HG03558 (cell line): ENCODE measurements at regions not wholly inside any gene's neighbourhood (a gene's known extent, or its start where the extent isn't known, plus 50 kb on each side); places are given as distances from the start of the nearest gene placed in this dataset.

ENCODE experiments used
- ATAC-seq: cut with Tn5 transposase; IDR thresholded peaks from one replicate; pipeline ENCODE4 v1.9.1; 2021; ENCODE audit warnings: moderate number of reproducible peaks; ENCODE audit not compliant: unreplicated experiment; ENCODE audit errors: extremely low read depth

- no peak for ATAC-seq
Measured at GRCh38 chr15:75129788-75130187, 71.9 kb upstream of the C15orf39 start.

DNA sequence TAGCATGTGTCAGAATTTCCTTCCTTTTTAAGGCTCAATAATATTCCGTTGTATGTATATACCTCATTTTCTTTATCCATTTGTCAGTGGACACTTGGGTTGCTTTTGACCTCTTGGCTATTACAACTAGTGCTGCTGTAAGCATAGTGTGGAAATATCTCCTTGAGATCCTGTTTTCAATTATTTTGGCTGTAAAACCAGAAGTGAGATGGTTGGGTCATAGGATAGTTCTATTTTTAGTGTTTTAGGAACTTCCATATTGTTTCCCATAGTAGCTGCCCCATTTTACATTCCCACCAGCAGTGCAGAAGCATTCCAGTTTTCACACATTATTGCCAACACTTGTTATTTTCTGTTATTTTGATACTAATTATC is 70.4 kb upstream of the C15orf39 start:
- peak; percentile 15 for ATAC-seq

- no peak for ATAC-seq
Measured at GRCh38 chr15:75134748-75135147, 66.9 kb upstream of the C15orf39 start.

DNA sequence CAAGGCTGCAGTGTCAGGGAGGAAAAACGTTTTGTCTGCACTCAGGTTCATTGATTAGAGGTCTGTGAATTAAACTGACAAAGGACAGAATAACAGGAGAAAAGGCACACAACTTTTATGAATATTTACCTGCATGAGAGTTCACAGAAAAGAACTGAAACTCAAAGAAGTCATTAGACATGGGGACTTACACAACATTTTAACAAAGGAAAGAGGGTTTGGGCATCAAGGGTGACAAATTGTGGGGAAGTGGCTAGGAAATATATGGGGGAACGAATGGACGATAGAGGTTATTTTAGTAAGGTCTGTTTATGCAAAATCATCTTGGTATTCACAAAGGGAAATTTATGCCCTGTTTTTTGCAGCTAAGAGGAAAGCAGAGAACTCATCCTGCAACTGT is 65.6 kb upstream of the C15orf39 start:
- ATAC-seq = no peak

DNA sequence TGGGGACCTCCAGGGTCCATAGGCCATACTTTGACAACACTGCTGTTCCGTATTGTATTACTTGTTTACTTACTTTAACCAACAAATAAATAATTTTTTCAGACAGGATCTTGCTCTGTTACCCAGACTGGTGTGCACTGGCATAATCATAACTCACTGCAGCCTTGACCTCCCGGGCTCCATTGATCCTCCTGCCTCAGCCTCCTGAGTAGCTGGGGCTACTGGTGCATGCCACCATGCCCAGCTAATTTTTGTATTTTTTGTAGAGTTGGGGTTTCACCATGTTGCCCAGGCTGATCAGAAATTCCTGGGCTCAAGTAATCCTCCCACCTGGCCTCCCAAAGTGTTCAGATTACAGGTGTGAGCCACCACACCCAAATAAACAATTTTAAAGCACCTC is 64.9 kb upstream of the C15orf39 start:
- ATAC-seq = no peak

DNA sequence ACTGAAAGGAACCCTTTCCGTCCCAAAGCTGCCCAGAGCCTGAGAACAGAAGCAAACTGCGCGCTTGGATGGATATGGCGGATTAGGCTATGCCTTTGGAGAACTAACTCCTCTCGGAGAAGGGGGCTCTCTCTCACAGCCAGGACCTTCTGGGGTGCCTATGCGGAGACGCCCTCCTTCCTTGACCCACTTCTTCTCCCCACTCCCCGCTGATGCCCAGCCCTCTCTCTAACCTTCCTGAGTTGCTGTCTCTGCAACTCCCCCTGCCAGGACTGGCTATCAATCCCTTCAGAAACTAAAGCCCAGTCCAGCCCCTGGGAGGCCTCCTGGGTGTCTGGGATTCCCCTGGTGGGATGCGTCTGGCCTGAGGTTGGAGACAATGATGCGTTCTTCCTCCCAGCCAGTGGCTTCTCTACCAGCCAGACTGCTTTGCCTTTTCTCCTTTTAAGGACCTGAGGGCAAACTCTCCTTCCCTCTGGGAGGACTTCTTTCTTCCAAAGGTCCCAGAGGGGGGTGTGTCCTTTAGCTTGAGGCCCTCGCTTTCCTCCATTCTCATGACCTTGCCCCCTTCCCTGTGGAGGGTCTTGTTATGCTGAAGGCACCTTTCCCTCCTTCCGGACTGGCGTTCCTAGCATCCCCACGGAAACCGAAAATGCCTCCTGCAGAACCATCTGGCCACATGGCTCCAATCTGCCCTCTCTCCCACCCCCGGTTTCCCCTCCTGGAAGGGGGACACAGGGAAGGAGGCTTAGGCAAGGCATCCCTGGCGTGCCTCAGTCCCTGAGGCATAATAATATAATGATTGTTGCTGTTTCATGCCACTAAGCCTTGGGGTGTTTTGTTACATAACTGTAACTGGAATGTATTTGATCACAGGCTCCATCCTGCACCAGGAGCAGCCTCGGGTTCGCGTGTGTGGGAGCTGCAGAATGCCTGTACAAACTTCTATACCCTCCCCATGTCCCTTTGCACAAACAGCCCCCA is 63.4 kb upstream of the C15orf39 start:
- ATAC-seq = no peak

- no peak for ATAC-seq
Measured at GRCh38 chr15:75140080-75140879, 61.4 kb upstream of the C15orf39 start.

DNA sequence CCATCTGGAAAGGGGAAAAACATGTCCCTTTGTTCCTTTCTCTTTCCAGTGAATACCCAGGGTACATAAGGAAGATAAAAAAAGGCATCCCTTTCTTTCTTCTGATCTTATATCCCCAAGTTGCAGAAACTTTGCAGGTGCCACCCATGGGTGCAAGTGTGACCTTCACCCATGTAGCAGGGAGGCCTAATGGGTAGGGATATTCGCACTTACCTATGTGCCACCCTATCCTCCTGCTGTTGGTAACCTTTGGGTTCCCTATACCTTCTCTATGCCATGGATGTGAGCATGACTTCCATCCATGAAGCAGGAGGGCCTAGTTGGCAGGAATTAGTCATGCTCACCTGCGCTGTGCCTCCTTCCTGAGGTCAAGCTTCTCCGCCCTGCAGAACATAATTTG is 59.2 kb upstream of the C15orf39 start:
- ATAC-seq = no peak

DNA sequence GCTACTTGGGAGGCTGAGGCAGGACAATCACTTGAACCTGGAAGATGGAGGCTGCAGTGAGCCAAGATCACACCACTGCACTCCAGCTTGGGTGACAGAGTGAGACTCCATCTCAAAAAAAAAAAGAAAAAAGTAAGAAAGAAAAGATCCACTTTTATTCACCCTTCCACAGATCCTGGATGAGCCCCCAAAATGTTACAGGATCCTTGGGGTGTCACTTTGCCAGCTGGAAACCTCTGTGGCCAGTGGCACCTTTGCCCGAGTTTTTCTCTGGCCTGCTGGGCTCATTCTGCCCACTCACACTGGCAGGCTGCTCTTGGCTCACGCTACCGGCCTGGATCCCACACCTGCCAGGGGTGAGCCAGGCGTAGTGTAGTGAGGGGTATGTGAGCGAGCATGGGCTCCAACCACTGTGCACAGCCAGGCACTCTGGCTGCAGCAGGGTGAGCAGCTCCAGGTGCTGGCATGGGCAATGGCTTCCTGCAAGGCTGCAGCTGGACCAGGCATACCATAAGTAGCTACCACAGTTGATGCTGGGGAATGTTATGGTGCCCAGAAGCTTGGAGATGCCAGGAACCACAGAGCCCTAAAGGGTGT is 57.8 kb upstream of the C15orf39 start:
- no peak for ATAC-seq

GRCh38 chr15:75145027-75145841 is 56.4 kb upstream of the C15orf39 start:
- ATAC-seq = no peak

- ATAC-seq = no peak
Measured at GRCh38 chr15:75148280-75148679, 53.4 kb upstream of the C15orf39 start.

DNA sequence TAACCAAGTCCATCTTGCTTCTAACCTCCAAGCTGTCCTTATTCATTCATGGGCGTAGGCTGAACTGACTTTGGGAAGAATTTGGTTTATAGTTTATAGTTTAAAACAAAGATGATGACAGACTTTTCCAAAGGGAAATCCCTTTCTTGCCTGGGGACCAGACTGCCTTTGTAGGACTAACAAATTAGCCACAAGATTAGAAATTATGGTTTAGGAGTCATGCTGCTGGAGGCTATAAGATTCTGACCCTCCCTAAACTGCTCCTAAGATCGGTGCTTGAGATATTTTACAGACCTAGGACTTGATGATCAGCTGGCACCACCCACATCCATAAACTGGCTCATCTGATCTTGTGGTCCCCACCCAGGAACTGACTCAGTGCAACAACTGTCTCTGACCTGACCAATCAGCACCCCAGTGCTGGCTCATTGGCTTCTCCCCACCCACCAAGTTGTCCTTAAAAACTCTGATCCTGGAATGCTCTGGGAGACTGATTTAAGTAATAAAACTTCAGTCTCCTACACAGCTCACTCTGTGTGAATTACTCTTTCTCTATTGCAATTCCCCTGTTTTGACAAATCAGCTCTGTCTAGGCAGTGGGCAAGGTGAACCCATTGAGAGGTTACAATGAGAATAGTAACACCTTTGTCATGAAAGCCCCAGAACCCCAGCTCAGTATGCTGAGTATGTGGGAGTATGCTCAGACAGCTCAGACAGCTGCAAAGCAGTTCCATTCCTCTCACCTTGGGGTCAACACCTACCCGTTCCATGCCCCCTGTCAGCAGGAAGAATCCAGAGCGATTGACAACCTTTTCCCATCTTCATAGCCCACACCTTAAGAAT is 51.6 kb upstream of the C15orf39 start:
- ATAC-seq = no peak

GRCh38 chr15:75151214-75152128 is 50.2 kb upstream of the C15orf39 start:
- no peak for ATAC-seq
